ENCODE measurements at regions not wholly inside any gene's neighbourhood (a gene's known extent, or its start where the extent isn't known, plus 50 kb on each side); places are given as distances from the start of the nearest gene placed in this dataset.

DNA sequence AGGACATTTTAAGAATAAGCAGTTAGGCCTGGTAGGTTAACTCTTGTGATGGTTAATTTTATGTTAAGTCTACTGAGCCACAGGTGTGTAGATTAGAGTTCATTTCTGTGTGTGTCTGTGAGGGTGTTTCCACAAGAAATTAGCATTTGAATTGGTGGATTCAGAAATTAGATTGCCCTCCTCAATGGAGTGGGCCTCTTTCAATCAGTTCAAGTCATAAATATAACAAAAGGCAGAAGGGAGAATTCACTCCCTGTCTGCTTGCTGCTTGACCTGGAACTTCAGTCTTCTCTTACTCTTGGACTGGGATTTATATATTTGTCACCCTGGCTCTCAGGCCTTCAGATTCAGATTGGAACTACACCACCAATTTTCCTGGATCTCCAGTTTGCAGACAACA, 55.3 kb upstream of the POM121L12 start:
- DNase-seq = no peak

DNA sequence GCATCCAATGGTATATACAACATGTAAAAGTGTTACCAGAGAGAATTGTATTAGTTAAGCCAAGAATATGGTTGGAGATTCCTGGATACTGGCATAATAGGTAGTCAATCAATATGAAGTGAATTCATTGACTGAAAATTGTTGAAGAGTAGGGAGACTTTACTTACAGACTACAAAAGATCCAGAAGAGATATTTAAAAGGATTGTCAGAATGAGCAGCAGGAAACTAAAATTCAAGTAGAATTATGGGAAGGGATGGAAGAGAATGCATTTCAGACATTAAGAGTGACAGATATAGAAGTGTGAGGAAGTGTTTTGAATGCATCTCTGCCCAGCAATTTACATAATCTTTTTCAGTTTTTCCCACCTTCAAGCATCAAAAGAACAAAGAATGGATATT, 62.3 kb upstream of the POM121L12 start:
- no peak for DNase-seq

DNA sequence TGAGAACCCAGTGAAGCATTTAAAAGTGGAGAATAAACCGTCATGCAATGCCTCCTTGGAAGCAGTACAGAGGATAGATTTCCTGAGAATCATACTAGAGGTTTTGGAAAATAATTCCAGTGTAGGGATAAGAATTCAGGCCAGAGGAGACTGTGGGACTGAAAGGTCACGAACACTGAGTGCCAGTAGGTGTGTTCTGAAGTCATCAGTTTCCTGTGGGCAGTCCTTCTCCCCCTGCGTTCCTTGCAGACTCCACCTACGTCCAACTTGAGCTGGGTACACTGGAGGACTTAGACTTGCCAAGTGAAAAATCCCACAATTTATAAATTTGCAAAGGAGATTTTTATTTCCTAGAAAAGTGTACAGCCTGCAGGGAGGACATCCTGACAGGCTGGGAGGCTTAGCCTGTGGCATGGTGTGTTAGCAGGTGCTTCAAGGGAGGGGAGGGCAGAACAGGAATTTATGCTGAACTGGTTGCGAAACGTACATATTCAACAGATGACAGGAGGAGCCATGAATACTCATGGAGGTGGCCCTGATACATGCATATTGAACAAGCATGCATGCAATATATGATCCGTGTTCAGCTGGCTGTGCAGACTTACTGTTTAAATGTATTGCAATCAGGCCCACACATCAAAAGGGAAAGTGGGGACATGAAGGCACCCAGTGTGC, 72.9 kb upstream of the POM121L12 start:
- DNase-seq = no peak

DNA sequence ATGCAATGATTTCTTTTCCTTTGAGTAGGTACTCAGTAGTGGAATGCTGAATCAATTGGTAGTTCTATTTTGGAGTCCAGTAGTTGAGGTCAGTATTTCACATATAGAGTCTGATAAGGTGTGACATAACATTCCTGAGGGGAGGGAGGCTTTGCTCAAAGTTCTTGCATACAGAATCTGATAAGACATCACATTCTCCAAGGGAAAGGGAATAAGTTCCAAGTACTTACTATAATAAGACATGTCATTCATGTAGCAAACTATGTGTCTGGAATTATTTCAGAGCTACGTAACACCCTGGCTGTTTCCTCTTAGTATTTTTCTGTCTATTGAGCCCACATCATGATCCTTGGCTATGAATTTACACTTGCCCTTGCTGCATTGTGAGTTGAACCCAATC, 74.3 kb upstream of the POM121L12 start:
- DNase-seq = no peak

DNA sequence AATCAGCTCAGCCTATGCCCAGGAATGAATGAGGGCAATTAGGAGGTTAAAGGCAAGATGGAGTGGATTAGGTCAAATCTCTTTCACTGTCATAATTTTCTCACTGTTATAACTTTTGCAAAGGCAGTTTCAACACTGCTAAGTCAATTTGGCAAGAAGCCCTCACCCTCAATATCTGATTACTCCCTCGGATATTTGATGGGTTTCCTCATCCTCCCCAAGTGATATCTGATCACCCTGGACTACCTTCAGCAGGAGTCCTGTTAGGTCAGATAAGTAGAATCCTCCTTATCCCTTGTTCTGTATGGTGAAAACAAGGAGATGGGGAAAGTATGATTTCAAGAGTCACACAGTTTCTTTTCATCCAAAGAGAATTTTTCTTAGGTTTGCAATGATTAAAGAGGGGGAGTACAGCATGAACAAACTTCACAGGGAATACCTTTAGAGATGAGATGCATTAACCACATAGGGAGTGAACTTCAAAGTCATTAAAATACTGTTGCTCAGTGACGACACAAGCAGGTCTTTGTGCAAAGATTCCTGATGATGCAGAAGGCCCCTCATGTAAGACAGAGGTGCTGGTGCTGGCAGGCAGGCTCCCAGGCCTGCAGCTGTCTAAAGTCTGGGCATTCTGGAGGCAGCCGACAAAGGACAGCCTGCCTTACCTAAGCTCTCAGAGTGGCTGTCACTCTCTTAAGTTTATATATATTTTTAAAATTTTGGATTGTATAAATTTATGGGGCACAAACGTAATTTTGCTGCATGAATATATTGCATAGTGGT, 75.4 kb upstream of the POM121L12 start:
- no peak for DNase-seq

DNA sequence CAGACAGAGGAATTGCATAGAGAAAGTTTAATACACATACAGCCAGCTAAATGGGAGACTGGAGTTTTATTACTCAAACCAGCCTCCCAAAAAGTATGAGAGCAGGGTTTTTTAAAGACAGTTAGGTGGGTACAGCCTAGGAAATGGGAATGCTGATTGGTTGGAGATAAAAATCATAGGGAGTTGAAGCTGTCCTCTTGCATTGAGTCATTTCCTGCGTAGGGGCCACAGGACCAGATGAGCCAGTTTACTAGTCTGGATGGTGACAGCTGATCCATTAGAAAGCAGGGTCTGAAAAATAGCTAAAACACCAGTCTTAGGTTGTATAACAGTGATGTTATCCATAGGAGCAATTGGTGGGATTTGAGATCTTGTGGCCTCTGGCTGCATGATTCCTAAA, 76.1 kb upstream of the POM121L12 start:
- DNase-seq = no peak

DNA sequence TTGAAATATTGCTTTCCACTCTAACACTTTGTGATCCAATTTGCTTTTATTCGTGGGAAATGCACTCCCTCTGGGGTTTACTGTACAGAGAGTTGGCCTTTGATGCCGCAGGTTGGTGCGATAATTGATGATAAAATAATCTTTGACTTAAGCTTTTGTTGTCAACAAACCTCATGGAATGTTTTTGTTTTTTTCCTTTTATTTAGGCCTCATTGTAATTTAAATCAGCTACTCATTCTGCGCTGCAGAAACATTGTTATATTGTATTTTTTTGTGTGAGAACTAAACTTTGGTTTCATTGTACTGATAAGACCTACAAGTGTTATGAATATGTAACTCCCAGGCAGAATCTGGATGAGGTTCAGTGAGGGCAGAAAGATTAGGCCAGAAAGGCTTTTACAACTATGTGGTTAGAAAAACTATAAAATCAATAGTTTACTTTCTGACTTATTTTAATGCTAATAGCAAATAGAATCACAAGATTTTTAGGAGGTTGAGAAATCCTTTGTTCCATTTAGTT, 76.8 kb upstream of the POM121L12 start:
- DNase-seq = no peak

DNA sequence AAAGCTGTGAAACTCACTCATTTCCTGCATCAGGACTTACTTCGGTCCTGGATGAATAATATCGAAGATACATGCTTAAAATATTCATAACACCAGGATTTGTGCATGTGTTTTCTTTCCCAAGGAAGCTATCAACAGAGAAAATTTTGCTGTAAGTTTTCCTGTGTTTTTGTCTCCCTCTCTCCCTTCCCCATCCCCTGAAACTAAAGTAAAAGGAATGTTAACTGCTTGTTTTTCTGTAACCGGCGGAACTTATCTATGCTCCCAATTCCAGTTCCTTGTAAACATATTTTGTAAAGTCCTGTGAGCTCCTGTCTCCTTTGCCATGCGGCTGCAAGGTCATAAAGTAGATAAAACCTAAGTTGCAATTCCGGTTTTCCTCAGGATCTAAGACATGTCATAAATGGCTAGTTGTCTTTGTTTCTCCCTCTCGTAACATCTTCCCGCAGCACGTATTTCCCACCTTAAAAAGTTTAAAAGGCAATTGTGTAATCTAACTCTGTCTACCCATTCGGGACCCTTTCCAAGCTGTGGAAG, 79.0 kb upstream of the POM121L12 start:
- DNase-seq = no peak

DNA sequence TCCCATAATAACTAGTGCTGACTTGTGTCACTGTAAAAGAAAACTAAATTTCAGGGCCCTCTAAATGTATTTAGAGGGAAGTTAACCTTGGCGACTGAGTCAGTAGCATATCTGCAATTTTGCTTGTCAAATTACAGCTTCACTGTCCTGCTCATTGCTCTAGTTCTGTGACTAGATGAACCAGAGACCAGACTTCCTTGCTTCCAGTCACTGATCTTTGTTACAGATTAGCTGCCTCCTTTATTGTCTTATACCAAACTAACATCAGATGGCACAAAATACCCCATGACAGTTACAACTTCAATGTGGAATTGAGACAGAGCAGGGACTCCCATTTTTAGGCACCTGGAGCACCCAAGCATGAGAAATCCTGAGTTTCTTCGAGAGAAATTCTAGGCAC, 79.9 kb upstream of the POM121L12 start:
- no peak for DNase-seq

DNA sequence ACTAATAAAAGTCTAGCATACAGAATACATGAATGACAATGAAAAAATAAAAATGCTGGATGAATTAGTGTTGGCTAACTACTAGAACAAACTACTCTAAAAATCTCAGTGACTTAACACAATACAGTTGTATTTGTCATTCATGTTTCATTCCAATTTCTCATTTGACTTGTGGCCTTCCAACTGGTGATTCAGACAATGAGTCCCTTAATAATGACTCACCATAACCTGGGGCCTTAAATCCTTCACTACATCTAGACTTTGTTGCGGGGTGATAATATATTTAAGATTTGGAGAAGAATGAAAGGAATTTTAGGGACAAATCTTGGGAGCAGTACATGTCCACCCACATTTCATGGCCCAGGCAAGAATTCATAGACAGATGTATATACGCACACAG, 90.5 kb upstream of the POM121L12 start:
- DNase-seq = no peak

DNA sequence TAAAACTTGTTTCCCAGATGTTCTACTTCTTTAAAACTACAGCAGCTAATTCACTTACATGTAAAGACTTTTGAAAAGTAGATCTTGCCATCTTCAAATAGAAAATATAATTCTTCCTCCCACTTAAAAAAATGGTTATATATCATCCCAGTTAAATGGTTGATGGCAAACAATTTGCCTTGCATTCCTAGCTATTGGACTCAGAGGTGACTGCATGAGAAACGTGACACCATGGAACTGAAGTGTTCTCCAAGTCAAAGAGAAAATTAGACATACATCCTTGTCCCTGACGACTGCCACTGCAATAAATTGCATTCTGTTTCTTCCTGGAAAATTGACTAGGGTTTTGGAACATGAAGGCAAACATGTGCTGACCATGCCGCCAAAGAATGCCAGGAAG, 95.0 kb upstream of the POM121L12 start:
- no peak for DNase-seq

DNA sequence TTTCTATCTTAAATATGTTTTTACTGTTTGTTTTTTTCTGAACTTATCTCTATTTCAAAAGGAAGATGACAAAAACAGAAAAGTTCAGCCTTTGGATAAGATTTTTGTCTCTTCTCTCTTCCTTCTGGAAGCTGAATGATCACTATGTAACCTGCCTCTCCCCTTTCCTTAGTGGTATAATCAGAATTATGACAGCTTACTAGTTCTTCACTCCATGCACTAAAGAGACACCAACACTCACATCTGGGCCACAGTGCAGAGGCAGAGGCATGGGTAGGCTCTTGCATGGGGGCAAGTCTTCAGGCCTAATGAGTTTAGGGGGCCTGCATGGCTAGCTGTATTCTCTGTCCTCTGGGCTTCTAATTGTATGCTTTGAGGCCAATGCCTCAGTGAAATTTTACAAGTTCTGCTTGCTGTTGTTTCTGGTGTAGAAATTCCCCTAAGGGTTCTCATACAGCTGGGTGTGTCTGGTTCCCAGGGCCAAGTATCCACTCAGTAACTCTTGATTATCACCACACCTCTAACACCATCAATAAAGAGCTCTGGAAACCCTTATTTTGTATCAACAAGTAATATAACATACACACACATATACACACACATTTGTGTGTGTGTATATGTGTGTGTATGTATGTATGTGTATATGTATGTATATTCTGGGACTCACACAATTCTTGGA, 96.8 kb upstream of the POM121L12 start:
- no peak for DNase-seq

DNA sequence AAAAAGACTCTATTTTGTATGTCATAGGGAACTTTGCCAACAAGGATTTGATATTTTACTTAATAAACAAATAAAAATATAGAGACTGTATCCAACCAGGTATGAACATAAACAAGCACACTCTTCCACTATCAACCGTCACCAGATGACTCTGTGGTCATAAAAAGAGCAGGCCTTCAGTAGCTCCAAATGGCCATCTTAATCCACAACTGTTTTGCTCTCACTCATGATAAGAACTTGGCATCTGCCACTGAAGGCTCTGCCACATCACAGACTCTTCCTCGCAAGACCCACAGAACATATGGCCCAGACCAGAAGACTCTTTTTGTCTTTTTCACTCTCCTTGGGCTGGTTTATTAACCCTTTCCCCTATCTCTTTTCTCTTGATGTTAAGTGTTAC, 98.7 kb upstream of the POM121L12 start:
- DNase-seq = no peak

DNA sequence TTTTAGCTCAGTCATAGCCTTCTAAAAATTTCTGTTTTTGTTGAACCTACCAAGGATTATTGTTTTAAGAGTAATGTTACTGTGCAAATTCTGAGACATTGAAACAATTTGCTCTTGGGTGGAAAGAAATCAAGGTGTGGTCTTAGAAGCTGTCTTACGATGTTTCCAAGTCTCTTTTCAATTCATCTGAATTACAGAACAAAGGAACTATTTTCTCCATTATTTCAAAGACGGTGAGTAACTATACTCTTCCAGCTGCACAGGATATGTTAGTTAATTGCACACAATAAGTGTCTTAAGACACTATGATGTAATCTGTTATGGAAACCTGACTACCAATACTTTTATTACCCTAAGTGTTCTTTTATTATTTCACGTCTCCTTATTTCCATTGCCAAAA, 106.8 kb upstream of the POM121L12 start:
- no peak for DNase-seq

DNA sequence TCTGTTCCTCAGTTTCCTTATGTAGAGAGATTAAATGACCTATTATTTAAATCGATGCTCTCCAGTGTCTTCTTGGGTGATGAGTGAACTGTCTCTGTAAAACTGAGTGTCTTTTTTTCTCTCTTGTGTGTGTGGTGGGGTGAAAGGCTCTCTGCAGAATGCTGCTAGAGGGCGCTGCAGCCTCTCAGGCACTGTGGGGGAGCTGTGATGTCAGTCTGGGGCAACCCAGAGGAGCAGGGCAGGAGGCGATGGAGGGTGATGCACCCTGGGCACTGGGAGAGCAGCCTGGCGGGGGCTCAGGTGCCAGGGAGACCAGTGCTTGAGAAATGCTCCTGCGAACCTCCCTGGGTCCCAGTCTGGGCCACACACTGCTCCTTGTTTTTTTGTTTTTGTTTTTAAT, 110.1 kb upstream of the POM121L12 start:
- no peak for DNase-seq

DNA sequence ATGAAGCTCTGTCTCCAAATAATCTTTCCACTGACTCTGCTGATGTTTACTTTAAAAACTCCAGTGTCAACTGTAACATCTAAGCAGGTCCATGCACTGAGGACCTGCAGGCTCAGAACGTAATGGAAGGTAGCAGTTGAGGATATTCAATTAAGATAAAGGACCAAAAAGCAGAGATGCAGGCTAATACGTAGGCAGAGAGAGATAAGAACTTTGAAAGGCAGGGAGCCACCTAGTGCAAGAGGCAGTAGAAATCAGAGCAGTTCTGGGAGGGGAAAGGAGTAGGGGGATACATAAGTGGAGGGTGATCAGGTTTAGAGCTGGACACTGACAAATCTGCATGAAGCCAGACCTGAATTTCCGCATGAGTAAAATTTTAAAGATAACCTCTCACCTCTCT, 114.5 kb upstream of the POM121L12 start:
- DNase-seq = no peak

DNA sequence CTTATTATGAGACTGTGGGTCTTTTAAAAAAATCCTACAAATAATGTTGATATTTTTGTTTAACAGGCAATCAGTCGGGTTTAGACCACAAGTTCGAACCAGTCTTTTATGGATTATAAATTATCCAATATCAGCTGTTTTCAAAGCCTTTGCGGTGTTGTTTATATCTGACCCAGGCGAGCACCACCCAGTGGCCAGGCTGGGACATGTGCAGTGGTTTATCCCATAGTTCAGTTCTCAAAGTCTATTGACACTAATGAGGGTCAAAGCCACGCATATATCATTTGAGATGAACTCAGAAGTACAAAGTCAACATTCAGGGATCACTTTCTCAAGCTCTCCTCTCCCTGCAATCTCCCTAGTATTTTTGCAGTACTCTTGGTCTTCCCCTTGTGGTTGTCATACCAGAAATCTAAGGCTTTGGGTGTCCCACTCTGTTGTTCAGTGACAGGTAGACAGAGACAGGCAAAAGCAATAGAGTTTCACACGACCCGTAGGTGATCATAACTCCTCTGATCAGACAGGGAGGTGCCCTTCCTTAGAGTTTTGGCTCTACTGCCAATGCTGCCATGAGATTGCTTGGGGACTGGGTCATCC, 117.4 kb upstream of the POM121L12 start:
- DNase-seq = no peak

DNA sequence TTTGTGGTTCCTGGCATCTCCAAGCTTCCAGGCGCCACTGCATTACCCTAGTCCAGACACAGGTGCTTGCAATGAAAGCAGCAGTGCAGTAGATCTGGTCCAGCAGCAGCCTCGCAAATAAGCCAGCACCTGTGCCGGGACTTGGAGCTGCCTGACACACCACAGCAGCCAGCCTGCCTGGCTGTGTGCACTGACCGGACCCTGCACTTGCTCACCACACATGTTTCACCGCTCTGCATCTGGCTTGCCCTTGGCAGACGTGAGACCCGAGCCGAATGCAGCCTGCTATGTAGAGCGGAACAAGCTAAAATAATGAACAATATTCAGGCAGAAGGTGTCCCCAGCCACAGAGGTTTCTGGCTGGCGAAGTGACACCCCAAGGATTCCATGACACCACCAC, 123.6 kb upstream of the POM121L12 start:
- no peak for DNase-seq

DNA sequence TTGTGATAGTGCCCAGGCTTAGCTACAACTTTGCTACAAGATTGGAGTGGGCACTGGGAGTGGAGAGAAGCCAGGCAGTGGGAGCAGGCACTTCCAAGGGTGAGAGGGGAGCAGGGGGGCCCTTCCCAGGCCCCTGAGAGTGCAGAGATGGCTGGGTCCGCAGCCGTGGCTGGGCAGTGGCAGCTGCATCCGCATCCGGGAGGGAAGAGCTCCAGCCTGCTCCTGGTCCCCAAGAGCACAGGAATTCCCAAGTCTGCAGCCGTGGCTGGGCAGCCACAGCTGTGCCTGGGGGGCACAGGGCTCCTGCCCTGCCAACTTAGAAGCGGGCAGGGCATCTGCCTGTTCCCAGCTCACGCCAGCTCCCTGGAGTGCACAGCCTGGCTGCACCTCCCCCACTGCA, 124.1 kb upstream of the POM121L12 start:
- no peak for DNase-seq

DNA sequence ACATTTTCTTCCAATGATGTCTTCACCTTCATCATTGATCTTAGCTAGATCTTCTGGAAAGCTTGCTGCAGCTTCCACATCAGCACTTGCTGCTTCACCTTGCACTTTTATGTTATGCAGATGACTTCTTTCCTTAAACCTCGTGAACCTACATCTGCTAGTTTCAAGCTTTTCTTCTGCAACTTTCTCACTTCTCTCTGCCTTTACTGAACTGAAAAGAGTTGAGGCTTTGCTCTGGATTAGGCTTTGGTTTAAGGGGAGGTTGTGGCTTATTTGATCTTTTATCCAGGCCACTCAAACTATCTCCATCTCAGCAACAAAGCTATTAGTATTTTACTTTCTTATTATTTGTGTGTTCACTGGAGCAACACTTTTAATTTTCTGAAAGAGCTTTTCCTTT, 125.5 kb upstream of the POM121L12 start:
- DNase-seq = no peak

DNA sequence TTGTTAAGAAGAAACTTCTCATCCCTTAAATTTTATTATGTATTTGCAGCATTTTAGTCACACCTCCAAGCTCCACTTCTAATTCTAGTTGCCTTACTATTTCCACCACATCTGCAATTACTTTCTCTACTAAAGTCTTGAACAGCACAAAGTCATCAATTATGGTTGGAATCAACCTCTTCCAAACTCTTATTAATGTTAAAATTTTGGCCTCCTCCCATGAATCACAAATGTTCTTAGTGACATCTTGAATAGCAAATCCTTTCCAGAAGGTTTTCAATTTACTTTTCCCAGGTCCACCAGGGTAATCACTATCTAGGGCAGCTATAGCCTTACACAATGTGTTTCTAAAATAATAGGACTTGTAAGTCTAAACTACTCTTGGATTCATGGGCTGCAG, 126.3 kb upstream of the POM121L12 start:
- DNase-seq = no peak

DNA sequence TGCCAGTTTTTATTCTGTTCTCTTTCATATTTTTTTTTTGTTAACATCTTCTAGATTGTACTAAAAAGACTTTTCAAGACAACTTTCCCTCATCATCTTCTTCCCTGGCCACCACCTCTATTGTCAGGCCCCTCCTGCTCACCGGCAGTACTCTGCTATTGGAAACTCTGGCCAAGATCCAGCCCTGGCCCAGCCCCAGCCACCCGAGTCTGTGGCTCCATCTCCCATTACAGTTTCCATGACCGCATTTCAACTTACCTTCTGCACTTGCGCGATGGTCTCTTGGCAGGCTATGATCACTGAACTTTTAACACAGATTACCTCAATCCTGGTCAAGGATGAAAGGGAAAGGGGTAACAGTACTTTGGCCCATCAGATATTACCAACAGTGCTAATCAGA, 137.7 kb upstream of the POM121L12 start:
- DNase-seq = no peak

DNA sequence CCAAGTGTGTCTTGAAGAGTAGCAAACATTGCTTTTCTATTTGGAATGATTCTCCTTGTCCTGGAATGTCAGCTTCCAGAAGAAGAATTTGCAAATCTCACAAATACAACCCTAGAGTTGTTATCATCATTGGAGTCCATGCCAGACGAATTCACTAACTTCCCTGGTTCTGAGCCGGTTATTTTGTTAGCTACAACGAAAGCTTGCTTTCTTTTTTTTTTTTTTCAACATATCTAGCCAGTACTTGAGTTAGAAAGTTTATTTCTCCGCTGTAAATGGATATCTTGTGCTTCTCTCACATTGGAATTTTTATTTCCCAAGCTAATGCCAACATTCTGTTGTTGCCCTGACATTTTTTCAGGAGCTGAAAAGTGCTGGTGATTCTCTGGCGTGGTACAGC, 138.1 kb upstream of the POM121L12 start:
- DNase-seq = no peak

Measured in suppressor macrophage treated with lipopolysaccharide for 4 hours (primary cell).